Fibroblast of villous mesenchyme (primary cell): ENCODE measurements at regions not wholly inside any gene's neighbourhood (a gene's known extent, or its start where the extent isn't known, plus 50 kb on each side); places are given as distances from the start of the nearest gene placed in this dataset.

Experiments used
- DNase-seq: peaks from one replicate; pipeline ENCODE4 v3.0.0-alpha.2; 2010; ENCODE audit warnings: low read depth
- H3K4me3 ChIP-seq: 2 replicates; pipeline ENCODE4 v1.5.1; 2011; ENCODE audit warnings: low read depth, mild to moderate bottlenecking, low read length
- TF ChIP-seq, protein P1 (sequence below): IDR thresholded peaks from 2 replicates; pipeline ENCODE4 v1.5.1; 2012; ENCODE audit warnings: low read depth, mild to moderate bottlenecking, low read length; ENCODE audit not compliant: insufficient read depth

DNA sequence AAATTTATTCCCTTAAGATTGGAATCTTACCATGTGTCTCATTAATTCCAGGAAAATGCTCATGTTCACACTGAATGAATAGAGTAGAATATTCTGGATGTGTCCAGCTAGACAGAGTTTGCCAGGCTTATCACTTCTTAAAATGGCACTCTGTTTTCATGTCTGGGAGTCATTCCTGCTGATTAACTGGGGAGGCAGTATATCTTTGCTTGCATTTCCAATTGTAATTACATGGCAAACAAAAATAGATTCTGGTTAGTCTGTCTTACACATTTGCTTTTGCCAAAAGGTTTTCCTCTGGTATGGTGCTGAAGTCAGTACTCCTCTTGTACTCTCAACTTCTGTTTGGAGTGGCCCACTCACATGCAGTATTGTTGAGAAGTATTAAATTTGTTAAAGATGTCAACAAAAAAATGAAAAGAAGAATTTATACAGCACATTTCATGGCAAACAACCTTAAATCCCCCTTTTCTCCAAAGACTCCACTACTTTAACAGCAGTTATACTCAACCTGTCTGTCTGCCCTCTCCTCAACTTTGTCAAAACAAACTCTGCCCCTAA, 70.2 kb downstream of the TENT5A start:
- TF ChIP-seq, protein P1, sequence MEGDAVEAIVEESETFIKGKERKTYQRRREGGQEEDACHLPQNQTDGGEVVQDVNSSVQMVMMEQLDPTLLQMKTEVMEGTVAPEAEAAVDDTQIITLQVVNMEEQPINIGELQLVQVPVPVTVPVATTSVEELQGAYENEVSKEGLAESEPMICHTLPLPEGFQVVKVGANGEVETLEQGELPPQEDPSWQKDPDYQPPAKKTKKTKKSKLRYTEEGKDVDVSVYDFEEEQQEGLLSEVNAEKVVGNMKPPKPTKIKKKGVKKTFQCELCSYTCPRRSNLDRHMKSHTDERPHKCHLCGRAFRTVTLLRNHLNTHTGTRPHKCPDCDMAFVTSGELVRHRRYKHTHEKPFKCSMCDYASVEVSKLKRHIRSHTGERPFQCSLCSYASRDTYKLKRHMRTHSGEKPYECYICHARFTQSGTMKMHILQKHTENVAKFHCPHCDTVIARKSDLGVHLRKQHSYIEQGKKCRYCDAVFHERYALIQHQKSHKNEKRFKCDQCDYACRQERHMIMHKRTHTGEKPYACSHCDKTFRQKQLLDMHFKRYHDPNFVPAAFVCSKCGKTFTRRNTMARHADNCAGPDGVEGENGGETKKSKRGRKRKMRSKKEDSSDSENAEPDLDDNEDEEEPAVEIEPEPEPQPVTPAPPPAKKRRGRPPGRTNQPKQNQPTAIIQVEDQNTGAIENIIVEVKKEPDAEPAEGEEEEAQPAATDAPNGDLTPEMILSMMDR, result no peak
- no peak for DNase-seq
- H3K4me3 ChIP-seq, result no peak overlapping the region

DNA sequence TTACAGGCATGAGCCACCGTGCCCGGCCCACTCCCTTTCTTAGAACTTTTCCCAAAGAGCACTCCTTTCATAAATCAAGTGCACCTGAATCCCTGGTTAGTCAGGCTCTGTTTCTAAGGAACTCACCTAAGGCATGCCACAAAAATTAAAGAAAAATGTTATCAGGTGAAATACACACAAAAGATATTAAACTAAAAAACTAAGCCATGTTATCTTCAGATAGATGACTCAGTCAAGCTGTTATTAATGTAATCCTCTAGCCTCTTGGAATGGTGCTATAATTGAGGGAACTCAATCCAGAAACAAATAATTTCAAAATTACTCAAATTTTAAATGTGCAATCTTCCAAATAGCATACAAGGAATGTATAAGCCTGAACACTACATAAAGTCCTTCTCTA, 83.0 kb downstream of the TENT5A start:
- TF ChIP-seq, protein P1, result no peak
- H3K4me3 ChIP-seq, result no peak overlapping the region
- DNase-seq, result no peak

DNA sequence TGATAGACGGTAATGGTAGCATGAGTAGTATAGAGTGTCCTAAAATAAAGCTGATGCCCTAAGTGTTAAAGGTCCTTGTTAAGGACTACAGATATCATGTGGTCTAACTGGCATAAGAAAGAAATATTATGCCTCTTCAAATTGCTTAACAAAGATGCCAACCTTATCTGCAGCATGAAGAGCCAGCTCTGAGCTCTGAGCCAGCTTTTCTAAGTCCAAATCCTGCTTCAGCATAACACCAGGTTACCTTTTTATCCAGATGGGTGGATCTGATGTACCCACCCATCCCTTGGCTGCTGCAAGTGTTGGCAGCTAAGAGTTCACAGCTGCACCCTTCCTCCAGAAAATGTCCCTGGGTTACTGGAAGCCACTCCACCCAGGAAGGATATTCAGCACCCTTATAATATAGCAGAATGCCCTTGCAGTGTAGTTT, 83.8 kb downstream of the TENT5A start:
- no peak for DNase-seq
- TF ChIP-seq, protein P1, result no peak
- H3K4me3 ChIP-seq, result no peak overlapping the region

DNA sequence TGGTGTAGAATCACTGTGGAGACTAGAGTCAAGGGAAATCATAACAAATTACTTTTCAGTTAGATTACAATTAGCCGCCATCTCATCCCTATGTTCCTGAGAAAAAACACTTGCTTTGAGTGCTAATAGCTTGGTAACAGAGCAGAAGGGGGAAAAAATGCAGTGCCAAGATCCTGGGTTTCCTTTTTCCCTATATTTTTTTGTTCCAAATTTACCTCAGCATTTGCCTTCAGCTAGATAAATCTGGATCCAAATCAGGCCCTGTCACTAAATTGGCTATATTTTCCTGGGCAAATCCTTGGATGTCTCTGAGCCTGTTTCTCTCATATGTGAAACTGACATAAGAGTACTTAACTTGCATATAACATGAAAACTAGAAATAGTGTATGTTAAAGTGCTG, 86.0 kb downstream of the TENT5A start:
- DNase-seq, result no peak
- TF ChIP-seq, protein P1, result no peak
- H3K4me3 ChIP-seq, result no peak overlapping the region

DNA sequence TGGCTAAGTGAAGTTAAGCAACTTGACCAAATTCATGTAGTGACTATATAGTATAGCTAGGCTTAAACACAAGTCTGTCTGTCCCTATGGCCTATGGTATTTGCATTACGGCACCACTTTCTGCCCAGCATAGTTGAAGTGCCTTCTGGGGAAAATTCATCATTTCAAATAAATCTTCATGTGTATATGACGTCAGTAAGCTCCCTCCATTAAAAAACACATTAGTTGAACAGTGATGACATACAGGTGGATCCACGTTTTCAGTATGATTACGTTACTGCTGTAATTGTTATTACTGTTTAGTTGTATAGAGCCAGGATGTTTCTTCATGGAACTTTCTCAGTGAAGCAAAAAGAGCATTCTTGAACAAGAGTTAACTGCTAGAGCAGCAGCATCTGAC, 96.2 kb downstream of the TENT5A start:
- H3K4me3 ChIP-seq, result no peak overlapping the region
- DNase-seq, result no peak
- TF ChIP-seq, protein P1, result no peak

DNA sequence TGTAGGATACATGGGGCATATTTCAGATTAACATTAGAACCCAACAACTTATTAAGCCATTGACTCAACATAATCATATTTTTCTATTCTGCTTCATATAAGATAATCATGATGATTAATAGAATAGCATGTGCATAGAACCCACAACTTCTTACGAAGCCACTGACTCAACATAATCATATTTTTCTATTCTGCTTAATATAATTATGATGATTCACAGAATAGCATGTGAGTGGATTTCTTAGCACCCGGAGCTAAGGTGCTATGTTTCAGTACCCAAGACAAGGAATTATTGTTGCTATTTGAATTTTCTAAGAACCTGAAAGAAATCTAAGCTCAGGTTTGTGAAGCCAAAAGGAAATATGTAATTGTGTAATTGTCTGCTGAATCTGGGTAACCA, 96.8 kb downstream of the TENT5A start:
- TF ChIP-seq, protein P1, result no peak
- no peak for DNase-seq
- H3K4me3 ChIP-seq, result no peak overlapping the region

DNA sequence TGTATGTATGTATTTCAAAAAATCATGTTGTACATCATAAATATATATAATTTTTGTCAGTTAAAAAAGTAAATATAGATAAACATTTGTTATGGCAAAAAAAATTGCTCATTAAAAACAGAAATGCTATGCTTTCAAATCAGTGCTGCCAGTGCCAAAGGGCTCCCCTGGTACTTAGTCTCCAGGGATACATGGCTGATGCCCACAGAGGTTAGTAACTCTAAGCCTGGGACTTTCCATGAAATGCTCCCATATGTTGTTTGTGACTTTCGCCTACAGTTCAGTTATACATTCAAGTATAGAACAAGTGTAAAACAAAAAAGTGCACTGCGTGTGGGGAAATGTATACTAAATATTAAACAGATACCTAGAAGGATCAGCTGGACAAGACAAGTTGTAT, 104.0 kb downstream of the TENT5A start:
- H3K4me3 ChIP-seq, result no peak overlapping the region
- TF ChIP-seq, protein P1, result no peak
- no peak for DNase-seq
